T-helper 1 cell treated with Interleukin-12 subunit alpha and Interleukin-12 subunit beta and Interleukin-4 antibody, amounts not matched to agents 30 μg/mL and 1 μg/mL, for 36 hours (primary cell): ENCODE measurements at regions not wholly inside any gene's neighbourhood (a gene's known extent, or its start where the extent isn't known, plus 50 kb on each side); places are given as distances from the start of the nearest gene placed in this dataset.

Experiments used
- H3K27ac Mint-ChIP-seq: one replicate; pipeline ENCODE4 v1.8.0; 2021; ENCODE audit warnings: mild to moderate bottlenecking, mixed read lengths
- H3K27me3 Mint-ChIP-seq: one replicate; pipeline ENCODE4 v1.8.0; 2021; ENCODE audit warnings: low read depth, mixed read lengths
- H3K36me3 Mint-ChIP-seq: one replicate; pipeline ENCODE4 v1.8.0; 2021; ENCODE audit warnings: low read depth, mixed read lengths
- H3K4me1 Mint-ChIP-seq: one replicate; pipeline ENCODE4 v1.8.0; 2021; ENCODE audit warnings: low read depth, mixed read lengths
- H3K4me3 Mint-ChIP-seq: one replicate; pipeline ENCODE4 v1.8.0; 2021; ENCODE audit warnings: mild to moderate bottlenecking, moderate library complexity, mixed read lengths
- H3K9me3 Mint-ChIP-seq: one replicate; pipeline ENCODE4 v1.8.0; 2021; ENCODE audit warnings: mixed read lengths

- peaks cover 41% of the 10 kb centered on the region for H3K4me1 Mint-ChIP-seq
- H3K4me3 Mint-ChIP-seq: peak overlapping the region; percentile 82
- peak overlapping the region; percentile 96 for H3K27ac Mint-ChIP-seq
- no peaks in the 10 kb centered on the region for H3K27me3 Mint-ChIP-seq
- H3K36me3 Mint-ChIP-seq: no peaks in the 10 kb centered on the region
- H3K9me3 Mint-ChIP-seq: no peaks in the 10 kb centered on the region
Observed at GRCh38 chrX:40169193-40170101, 71.7 kb upstream of the BCOR start.

- Mint-ChIP-seq H3K4me3 (peak overlapping the region; percentile 80), H3K4me1 (peaks cover 32% of the 10 kb centered on the region), H3K27ac (peak overlapping the region; percentile 87), H3K36me3 (no peaks in the 10 kb centered on the region), H3K27me3 (no peaks in the 10 kb centered on the region), H3K9me3 (no peaks in the 10 kb centered on the region)
Observed at GRCh38 chrX:40168480-40169011, 70.8 kb upstream of the BCOR start.

GRCh38 chrX:40167850-40168479 lies 70.2 kb upstream of the BCOR start:
- Mint-ChIP-seq H3K36me3 (no peaks in the 10 kb centered on the region), H3K4me1 (peaks cover 28% of the 10 kb centered on the region), H3K4me3 (peak overlapping the region; percentile 80), H3K27ac (peak overlapping the region; percentile 87), H3K9me3 (no peaks in the 10 kb centered on the region), H3K27me3 (no peaks in the 10 kb centered on the region)

- peak overlapping the region; percentile 80 for H3K4me3 Mint-ChIP-seq
- H3K9me3 Mint-ChIP-seq: no peaks in the 10 kb centered on the region
- H3K27me3 Mint-ChIP-seq: no peaks in the 10 kb centered on the region
- no peaks in the 10 kb centered on the region for H3K36me3 Mint-ChIP-seq
- peaks cover 26% of the 10 kb centered on the region for H3K4me1 Mint-ChIP-seq
- H3K27ac Mint-ChIP-seq: peak overlapping the region; percentile 87
Observed at GRCh38 chrX:40167233-40167849, 69.6 kb upstream of the BCOR start.

- no peaks in the 10 kb centered on the region for H3K9me3 Mint-ChIP-seq
- H3K4me1 Mint-ChIP-seq: peaks cover 26% of the 10 kb centered on the region
- no peaks in the 10 kb centered on the region for H3K36me3 Mint-ChIP-seq
- no peaks in the 10 kb centered on the region for H3K27me3 Mint-ChIP-seq
- H3K4me3 Mint-ChIP-seq: peak overlapping the region; percentile 17
- H3K27ac Mint-ChIP-seq: peak overlapping the region; percentile 87
Observed at GRCh38 chrX:40166582-40166981, 68.8 kb upstream of the BCOR start.

GRCh38 chrX:40165861-40166260 lies 68.1 kb upstream of the BCOR start:
- H3K4me1 Mint-ChIP-seq: peaks cover 21% of the 10 kb centered on the region
- no peaks in the 10 kb centered on the region for H3K9me3 Mint-ChIP-seq
- H3K27me3 Mint-ChIP-seq: no peaks in the 10 kb centered on the region
- H3K27ac Mint-ChIP-seq: no peak overlapping the region
- H3K4me3 Mint-ChIP-seq: no peak overlapping the region
- no peaks in the 10 kb centered on the region for H3K36me3 Mint-ChIP-seq

GRCh38 chrX:40165206-40165605 lies 67.4 kb upstream of the BCOR start:
- Mint-ChIP-seq H3K27ac (no peak overlapping the region), H3K4me1 (peaks cover 17% of the 10 kb centered on the region), H3K9me3 (no peaks in the 10 kb centered on the region), H3K36me3 (no peaks in the 10 kb centered on the region), H3K4me3 (no peak overlapping the region), H3K27me3 (no peaks in the 10 kb centered on the region)

GRCh38 chrX:40164751-40165150 lies 67.0 kb upstream of the BCOR start:
- Mint-ChIP-seq H3K27me3 (no peaks in the 10 kb centered on the region), H3K27ac (no peak overlapping the region), H3K36me3 (no peaks in the 10 kb centered on the region), H3K4me1 (peaks cover 16% of the 10 kb centered on the region), H3K4me3 (no peak overlapping the region), H3K9me3 (no peaks in the 10 kb centered on the region)

- Mint-ChIP-seq H3K4me1 (peaks cover 13% of the 10 kb centered on the region), H3K27ac (peak overlapping the region; percentile 57), H3K36me3 (no peaks in the 10 kb centered on the region), H3K27me3 (no peaks in the 10 kb centered on the region), H3K4me3 (peak overlapping the region; percentile 77), H3K9me3 (no peaks in the 10 kb centered on the region)
Observed at GRCh38 chrX:40158036-40158706, 60.4 kb upstream of the BCOR start.

- peak overlapping the region; percentile 56 for H3K4me3 Mint-ChIP-seq
- no peaks in the 10 kb centered on the region for H3K9me3 Mint-ChIP-seq
- H3K27ac Mint-ChIP-seq: peak overlapping the region; percentile 68
- no peaks in the 10 kb centered on the region for H3K36me3 Mint-ChIP-seq
- H3K27me3 Mint-ChIP-seq: no peaks in the 10 kb centered on the region
- H3K4me1 Mint-ChIP-seq: peaks cover 13% of the 10 kb centered on the region
Observed at GRCh38 chrX:40157228-40158035, 59.7 kb upstream of the BCOR start.

- H3K9me3 Mint-ChIP-seq: no peaks in the 10 kb centered on the region
- H3K4me3 Mint-ChIP-seq: peak overlapping the region; percentile 56
- H3K4me1 Mint-ChIP-seq: peaks cover 13% of the 10 kb centered on the region
- H3K36me3 Mint-ChIP-seq: no peaks in the 10 kb centered on the region
- no peaks in the 10 kb centered on the region for H3K27me3 Mint-ChIP-seq
- no peak overlapping the region for H3K27ac Mint-ChIP-seq
Observed at GRCh38 chrX:40156470-40157227, 58.9 kb upstream of the BCOR start.

- Mint-ChIP-seq H3K27ac (no peak overlapping the region), H3K4me1 (peaks cover 13% of the 10 kb centered on the region), H3K9me3 (no peaks in the 10 kb centered on the region), H3K4me3 (no peak overlapping the region), H3K27me3 (no peaks in the 10 kb centered on the region), H3K36me3 (no peaks in the 10 kb centered on the region)
Observed at GRCh38 chrX:40155589-40156469, 58.1 kb upstream of the BCOR start.
